GM12891 (cell line): ENCODE measurements at regions not wholly inside any gene's neighbourhood (a gene's known extent, or its start where the extent isn't known, plus 50 kb on each side); places are given as distances from the start of the nearest gene placed in this dataset.

Experiments used
- DNase-seq: peaks from one replicate; pipeline ENCODE4 v3.0.0; 2011; ENCODE audit warnings: low spot score; ENCODE audit not compliant: insufficient read length
- FAIRE-seq: peaks from 2 replicates; lab custom pipeline; 2011; peaks lifted over from hg19 to GRCh38; lab: Jason Lieb, UNC
- PAX5 ChIP-seq: IDR thresholded peaks from 2 replicates; pipeline ENCODE4 v1.6.1; 2011; ENCODE audit warnings: low read length, moderate library complexity, mild to moderate bottlenecking; ENCODE audit not compliant: insufficient read depth, severe bottlenecking
- POLR2A ChIP-seq: IDR thresholded peaks from 2 replicates; pipeline ENCODE4 v1.6.1; 2011; ENCODE audit warnings: low read depth, low read length, control low read depth
- POLR2AphosphoS5 ChIP-seq: IDR thresholded peaks from 2 replicates; pipeline ENCODE4 v1.6.1; 2011; ENCODE audit warnings: low read depth, low read length, control low read depth
- POU2F2 ChIP-seq: IDR thresholded peaks from 2 replicates; pipeline ENCODE4 v1.6.1; 2011; ENCODE audit warnings: low read depth, mild to moderate bottlenecking, control low read depth, low read length, moderate library complexity
- SPI1 ChIP-seq: IDR thresholded peaks from 2 replicates; pipeline ENCODE4 v1.6.1; 2011; ENCODE audit warnings: low read depth, low read length, control low read depth
- TAF1 ChIP-seq: IDR thresholded peaks from 2 replicates; pipeline ENCODE4 v1.6.1; 2011; ENCODE audit warnings: low read depth, low read length, control low read depth

- TF ChIP-seq TAF1, result no peak
- no peak for TF ChIP-seq POU2F2
- no peak for TF ChIP-seq POLR2A
- TF ChIP-seq POLR2AphosphoS5, result no peak
- TF ChIP-seq PAX5, result no peak
- no peak for TF ChIP-seq SPI1
- FAIRE-seq (no peak), DNase-seq (no peak)
Measured at GRCh38 chr16:73151941-73152340, 104.0 kb upstream of the ZFHX3 start.

- TF ChIP-seq TAF1, result no peak
- no peak for TF ChIP-seq POU2F2
- no peak for TF ChIP-seq SPI1
- no peak for TF ChIP-seq POLR2AphosphoS5
- DNase-seq, result no peak
Measured at GRCh38 chr16:73151225-73151624, 103.3 kb upstream of the ZFHX3 start.

GRCh38 chr16:73150786-73151185 lies 102.9 kb upstream of the ZFHX3 start:
- FAIRE-seq, result no peak
- TF ChIP-seq TAF1 (no peak), SPI1 (no peak), POU2F2 (no peak), POLR2AphosphoS5 (no peak), PAX5 (no peak), POLR2A (no peak)
- no peak for DNase-seq

More at GRCh38 chr16:73151225-73151624, 103.3 kb upstream of the ZFHX3 start:
- FAIRE-seq, result no peak

- DNase-seq, result no peak
- no peak for FAIRE-seq
- TF ChIP-seq SPI1, result no peak
- TF ChIP-seq POLR2A, result no peak
- TF ChIP-seq TAF1, result no peak
- TF ChIP-seq POU2F2, result no peak
- TF ChIP-seq POLR2AphosphoS5, result no peak
- no peak for TF ChIP-seq PAX5
Measured at GRCh38 chr16:73149334-73149733, 101.4 kb upstream of the ZFHX3 start.

- TF ChIP-seq SPI1, result no peak
- no peak for TF ChIP-seq POLR2A
- no peak for TF ChIP-seq POU2F2
- TF ChIP-seq TAF1, result no peak
- TF ChIP-seq POLR2AphosphoS5, result no peak
- no peak for FAIRE-seq
- no peak for DNase-seq
Measured at GRCh38 chr16:73147958-73148357, 100.0 kb upstream of the ZFHX3 start.

- TF ChIP-seq POLR2AphosphoS5 (no peak), POU2F2 (no peak), POLR2A (no peak), TAF1 (no peak), SPI1 (no peak), PAX5 (no peak)
- no peak for DNase-seq
- FAIRE-seq, result no peak
Measured at GRCh38 chr16:73145166-73145880, 97.4 kb upstream of the ZFHX3 start.

GRCh38 chr16:73143576-73144422 lies 95.9 kb upstream of the ZFHX3 start:
- TF ChIP-seq PAX5, result no peak
- TF ChIP-seq SPI1, result no peak
- TF ChIP-seq TAF1, result no peak
- TF ChIP-seq POLR2AphosphoS5, result no peak
- no peak for TF ChIP-seq POU2F2
- TF ChIP-seq POLR2A, result no peak
- FAIRE-seq (no peak), DNase-seq (no peak)

GRCh38 chr16:73143002-73143401 lies 95.1 kb upstream of the ZFHX3 start:
- TF ChIP-seq POLR2A (no peak), POU2F2 (no peak), SPI1 (no peak), PAX5 (no peak)
- FAIRE-seq, result no peak
- DNase-seq, result no peak

- FAIRE-seq (no peak), DNase-seq (no peak)
Measured at GRCh38 chr16:73142053-73142854, 94.3 kb upstream of the ZFHX3 start.

More at GRCh38 chr16:73142053-73142854, 94.3 kb upstream of the ZFHX3 start:
- no peak for TF ChIP-seq SPI1
- no peak for TF ChIP-seq POU2F2
- TF ChIP-seq TAF1, result no peak
- no peak for TF ChIP-seq POLR2AphosphoS5
- TF ChIP-seq POLR2A, result no peak
- no peak for TF ChIP-seq PAX5
